WERI-Rb-1 (cell line): ENCODE measurements at regions not wholly inside any gene's neighbourhood (a gene's known extent, or its start where the extent isn't known, plus 50 kb on each side); places are given as distances from the start of the nearest gene placed in this dataset.

Experiments
- DNase-seq: peaks from one replicate; pipeline ENCODE4 v3.0.0-alpha.2; 2020
- H3K27ac ChIP-seq: fragments of 250-450 bp; sonication (Bioruptor Pico); 2 replicates; pipeline ENCODE4 v1.5.1; 2020; ENCODE audit warnings: mild to moderate bottlenecking, moderate library complexity
- H3K27me3 ChIP-seq: fragments of 250-450 bp; sonication (Bioruptor Pico); 2 replicates; pipeline ENCODE4 v1.5.1; 2021; ENCODE audit warnings: mild to moderate bottlenecking, low read depth, moderate library complexity; ENCODE audit not compliant: insufficient read depth, severe bottlenecking
- H3K36me3 ChIP-seq: fragments of 250-450 bp; sonication (Bioruptor Pico); 2 replicates; pipeline ENCODE4 v1.5.1; 2020; ENCODE audit warnings: mild to moderate bottlenecking, moderate library complexity
- H3K4me3 ChIP-seq: 2 replicates; pipeline ENCODE4 v1.5.1; 2011; ENCODE audit warnings: low read depth, mild to moderate bottlenecking, control low read depth, low read length
- H3K9me3 ChIP-seq: fragments of 250-450 bp; sonication (Bioruptor Pico); 2 replicates; pipeline ENCODE4 v1.5.1; 2021; ENCODE audit warnings: mild to moderate bottlenecking, moderate library complexity; ENCODE audit not compliant: severe bottlenecking
- CTCF ChIP-seq: IDR thresholded peaks from 2 replicates; pipeline ENCODE4 v1.5.1; 2011; ENCODE audit warnings: low read depth, mild to moderate bottlenecking, control low read depth, inconsistent platforms, low read length

- Histone ChIP-seq H3K9me3 (no peaks in the 10 kb centered on the region), H3K27ac (no peak overlapping the region), H3K36me3 (no peaks in the 10 kb centered on the region), H3K4me3 (no peak overlapping the region), H3K27me3 (no peaks in the 10 kb centered on the region)
- no peak for TF ChIP-seq CTCF
- no peak for DNase-seq
Observed at GRCh38 chr11:71325418-71326327, 73.3 kb upstream of the SHANK2 start.

- H3K36me3 ChIP-seq = no peaks in the 10 kb centered on the region
- no peak for DNase-seq
- no peak overlapping the region for H3K4me3 ChIP-seq
- no peak for TF ChIP-seq CTCF
- H3K9me3 ChIP-seq = no peaks in the 10 kb centered on the region
- no peaks in the 10 kb centered on the region for H3K27me3 ChIP-seq
- no peak overlapping the region for H3K27ac ChIP-seq
Observed at GRCh38 chr11:71324788-71325417, 72.5 kb upstream of the SHANK2 start.

- no peak for DNase-seq
- H3K4me3 ChIP-seq = no peak overlapping the region
- H3K27me3 ChIP-seq = no peaks in the 10 kb centered on the region
- TF ChIP-seq CTCF = no peak
- no peaks in the 10 kb centered on the region for H3K36me3 ChIP-seq
- no peaks in the 10 kb centered on the region for H3K9me3 ChIP-seq
- no peak overlapping the region for H3K27ac ChIP-seq
Observed at GRCh38 chr11:71323876-71324526, 71.6 kb upstream of the SHANK2 start.

GRCh38 chr11:71322861-71323582 is 70.6 kb upstream of the SHANK2 start:
- no peak for TF ChIP-seq CTCF
- H3K9me3 ChIP-seq = no peaks in the 10 kb centered on the region

GRCh38 chr11:71322192-71322735 is 69.9 kb upstream of the SHANK2 start:
- no peak for TF ChIP-seq CTCF
- DNase-seq = no peak
- H3K36me3 ChIP-seq = no peaks in the 10 kb centered on the region
- no peak overlapping the region for H3K4me3 ChIP-seq
- no peaks in the 10 kb centered on the region for H3K27me3 ChIP-seq
- peaks cover 3% of the 10 kb centered on the region for H3K9me3 ChIP-seq
- no peak overlapping the region for H3K27ac ChIP-seq

More at GRCh38 chr11:71322861-71323582, 70.6 kb upstream of the SHANK2 start:
- DNase-seq = no peak
- H3K36me3 ChIP-seq = no peaks in the 10 kb centered on the region
- no peak overlapping the region for H3K4me3 ChIP-seq
- no peak overlapping the region for H3K27ac ChIP-seq
- H3K27me3 ChIP-seq = no peaks in the 10 kb centered on the region
